ENCODE measurements at regions not wholly inside any gene's neighbourhood (a gene's known extent, or its start where the extent isn't known, plus 50 kb on each side); places are given as distances from the start of the nearest gene placed in this dataset.

GRCh38 chr6:149147938-149148718 is 169.4 kb upstream of the TAB2 start:
- Histone ChIP-seq H3K27ac (no peak overlapping the region), H3K27me3 (no peaks in the 10 kb centered on the region)

GRCh38 chr6:149149653-149150052 is 167.9 kb upstream of the TAB2 start:
- no peak overlapping the region for H3K27ac ChIP-seq
- TF ChIP-seq CTCF (IDR thresholded peaks at IDR 0.05), result no peak
- TF ChIP-seq POLR2A (IDR thresholded peaks at IDR 0.05), result no peak
- no peaks in the 10 kb centered on the region for H3K9me3 ChIP-seq
- H3K27me3 ChIP-seq, result no peaks in the 10 kb centered on the region
- no peak overlapping the region for H3K4me3 ChIP-seq
- no peak for DNase-seq
- intact Hi-C loops (cut with DNase I), result no loop called here
- 87 to 95% methylated on average over 2 of the region's 2 CpGs for whole genome bisulfite sequencing, 2 donors
- no peaks in the 10 kb centered on the region for H3K36me3 ChIP-seq
- H3K4me1 ChIP-seq, result no peaks in the 10 kb centered on the region

More at GRCh38 chr6:149147938-149148718, 169.4 kb upstream of the TAB2 start:
- 52 to 59% methylated on average over 9 of the region's 9 CpGs for WGBS, 2 donors
- Histone ChIP-seq H3K4me3 (no peak overlapping the region), H3K9me3 (no peaks in the 10 kb centered on the region), H3K36me3 (no peaks in the 10 kb centered on the region), H3K4me1 (no peaks in the 10 kb centered on the region)
- no peak for TF ChIP-seq POLR2A (IDR thresholded peaks at IDR 0.05)
- TF ChIP-seq CTCF (IDR thresholded peaks at IDR 0.05), result no peak
- DNase-seq, result no peak
- intact Hi-C loops (cut with DNase I), result no loop called here

GRCh38 chr6:149150301-149150700 is 167.2 kb upstream of the TAB2 start:
- no peak for TF ChIP-seq POLR2A (IDR thresholded peaks at IDR 0.05)
- no peak for TF ChIP-seq CTCF (IDR thresholded peaks at IDR 0.05)
- DNase-seq, result no peak
- Histone ChIP-seq H3K9me3 (no peaks in the 10 kb centered on the region), H3K4me1 (no peaks in the 10 kb centered on the region), H3K4me3 (no peak overlapping the region), H3K27ac (no peak overlapping the region), H3K36me3 (no peaks in the 10 kb centered on the region), H3K27me3 (no peaks in the 10 kb centered on the region)
- WGBS, 2 donors, result 86 to 91% methylated on average over 4 of the region's 4 CpGs
- intact Hi-C loops (cut with DNase I), result no loop called here

- no peak overlapping the region for H3K4me3 ChIP-seq
- intact Hi-C loops (cut with DNase I), result no loop called here
- no peaks in the 10 kb centered on the region for H3K36me3 ChIP-seq
- no peaks in the 10 kb centered on the region for H3K4me1 ChIP-seq
- H3K9me3 ChIP-seq, result no peaks in the 10 kb centered on the region
- no peak for DNase-seq
- H3K27ac ChIP-seq, result no peak overlapping the region
- H3K27me3 ChIP-seq, result no peaks in the 10 kb centered on the region
- WGBS, 2 donors, result 69 to 90% methylated on average over 3 of the region's 3 CpGs
- TF ChIP-seq CTCF (IDR thresholded peaks at IDR 0.05), result no peak
- no peak for TF ChIP-seq POLR2A (IDR thresholded peaks at IDR 0.05)
Measured at GRCh38 chr6:149150801-149151398, 166.6 kb upstream of the TAB2 start.

- no peaks in the 10 kb centered on the region for H3K36me3 ChIP-seq
- DNase-seq, result no peak
- intact Hi-C loops (cut with DNase I), result no loop called here
- H3K27ac ChIP-seq, result no peak overlapping the region
- H3K9me3 ChIP-seq, result no peaks in the 10 kb centered on the region
- H3K4me3 ChIP-seq, result no peak overlapping the region
- no peaks in the 10 kb centered on the region for H3K4me1 ChIP-seq
- 44 to 55% methylated on average over 1 of the region's 1 CpG for WGBS, 2 donors
- no peaks in the 10 kb centered on the region for H3K27me3 ChIP-seq
- TF ChIP-seq CTCF (IDR thresholded peaks at IDR 0.05) (no peak), POLR2A (IDR thresholded peaks at IDR 0.05) (no peak)
Measured at GRCh38 chr6:149152521-149152920, 165.0 kb upstream of the TAB2 start.
